CD14-positive monocyte (primary cell): ENCODE measurements at regions not wholly inside any gene's neighbourhood (a gene's known extent, or its start where the extent isn't known, plus 50 kb on each side); places are given as distances from the start of the nearest gene placed in this dataset.

Source experiments
- DNase-seq, 3 donors: peaks; one replicate each; pipeline ENCODE4 v3.0.0-alpha.2; 2011 to 2022
- H2AFZ ChIP-seq: 2 replicates; pipeline ENCODE4 v1.6.0; 2012; ENCODE audit warnings: mild to moderate bottlenecking, low read depth, low read length, inconsistent platforms; ENCODE audit not compliant: insufficient read depth, poor library complexity, severe bottlenecking
- H3K27ac ChIP-seq, 2 donors: 1 replicate in 1 of 2; 2 replicates in 1 of 2; pipeline ENCODE4 v1.5.1; 2012 to 2013; ENCODE audit warnings: low read length in 2 of 2, control low read depth in 1 of 2, inconsistent platforms in 1 of 2, low read depth in 1 of 2, mild to moderate bottlenecking in 1 of 2
- H3K27me3 ChIP-seq, 2 donors: one replicate each; pipeline versions ENCODE4 v1.6.0 to v1.6.1; 2011 to 2013; ENCODE audit warnings: low read length in 2 of 2; ENCODE audit not compliant: control insufficient read depth in 2 of 2, insufficient read depth in 2 of 2
- H3K36me3 ChIP-seq, 2 donors: replicated peaks in 1 of 2; 1 replicate in 1 of 2; 2 replicates in 1 of 2; pipeline versions ENCODE4 v1.5.1 to v1.6.1; 2012 to 2013; ENCODE audit warnings: low read length in 2 of 2, control low read depth in 1 of 2, inconsistent platforms in 1 of 2, mild to moderate bottlenecking in 1 of 2; ENCODE audit not compliant: insufficient read depth in 2 of 2, control insufficient read depth in 1 of 2
- H3K4me1 ChIP-seq, 2 donors: 1 replicate in 1 of 2; 2 replicates in 1 of 2; pipeline versions ENCODE4 v1.5.1 to v1.6.1; 2012 to 2013; ENCODE audit warnings: low read length in 2 of 2, control low read depth in 1 of 2, inconsistent platforms in 1 of 2, mild to moderate bottlenecking in 1 of 2, moderate library complexity in 1 of 2; ENCODE audit not compliant: insufficient read depth in 2 of 2, control insufficient read depth in 1 of 2
- H3K4me2 ChIP-seq: replicated peaks from 2 replicates; pipeline ENCODE3; 2012; ENCODE audit warnings: low read length, moderate library complexity, mild to moderate bottlenecking; ENCODE audit not compliant: poor library complexity, severe bottlenecking; ENCODE audit errors: extremely low read depth
- H3K4me3 ChIP-seq, 3 experiments: fragments of 200-600 bp in 1 of 3; sonication (generic) in 1 of 3; replicated peaks in 1 of 3; 1 replicate in 2 of 3; 2 replicates in 1 of 3; pipeline ENCODE4 v1.5.1; 2011 to 2013; ENCODE audit warnings: low read length in 3 of 3, mild to moderate bottlenecking in 3 of 3, control low read depth in 2 of 3, low read depth in 2 of 3, inconsistent platforms in 1 of 3, moderate library complexity in 1 of 3
- H3K79me2 ChIP-seq: 2 replicates; pipeline ENCODE4 v1.6.0; 2012; ENCODE audit warnings: mild to moderate bottlenecking, control low read depth, inconsistent platforms, low read length, moderate library complexity; ENCODE audit not compliant: insufficient read depth
- H3K9ac ChIP-seq: 2 replicates; pipeline ENCODE4 v1.6.0; 2017; ENCODE audit warnings: low read length, mild to moderate bottlenecking; ENCODE audit not compliant: insufficient read depth, poor library complexity, severe bottlenecking
- H3K9me3 ChIP-seq, 2 donors: replicated peaks in 1 of 2; 1 replicate in 1 of 2; 2 replicates in 1 of 2; pipeline versions ENCODE4 v1.5.1 to v1.6.1; 2012 to 2013; ENCODE audit warnings: low read length in 2 of 2, control low read depth in 1 of 2; ENCODE audit not compliant: control insufficient read depth in 1 of 2, insufficient read depth in 1 of 2
- H4K20me1 ChIP-seq: 2 replicates; pipeline ENCODE4 v1.6.0; 2012; ENCODE audit warnings: mild to moderate bottlenecking, low read length, control low read depth, moderate library complexity; ENCODE audit not compliant: insufficient read depth
- H3K27ac Mint-ChIP-seq, 7 donors: one replicate each; pipeline ENCODE4 v1.8.0; 2020; ENCODE audit warnings: mild to moderate bottlenecking in 7 of 7, mixed read lengths in 7 of 7, moderate library complexity in 6 of 7, inconsistent platforms in 2 of 7
- H3K27me3 Mint-ChIP-seq, 3 donors: one replicate each; pipeline ENCODE4 v1.8.0; 2021 to 2022; ENCODE audit warnings: low read depth in 3 of 3, mild to moderate bottlenecking in 3 of 3, mixed read lengths in 3 of 3, moderate library complexity in 3 of 3, inconsistent platforms in 1 of 3
- H3K36me3 Mint-ChIP-seq, 2 donors: one replicate each; pipeline ENCODE4 v1.8.0; 2020; ENCODE audit warnings: mixed read lengths in 2 of 2, inconsistent platforms in 1 of 2, mild to moderate bottlenecking in 1 of 2
- H3K4me1 Mint-ChIP-seq: one replicate; pipeline ENCODE4 v1.8.0; 2020; ENCODE audit warnings: mild to moderate bottlenecking, mixed read lengths
- H3K4me3 Mint-ChIP-seq, 2 donors: one replicate each; pipeline ENCODE4 v1.8.0; 2020; ENCODE audit warnings: mild to moderate bottlenecking in 2 of 2, mixed read lengths in 2 of 2, moderate library complexity in 1 of 2
- H3K9me3 Mint-ChIP-seq, 7 donors: one replicate each; pipeline ENCODE4 v1.8.0; 2020 to 2022; ENCODE audit warnings: mixed read lengths in 7 of 7, mild to moderate bottlenecking in 6 of 7, moderate library complexity in 6 of 7, inconsistent platforms in 2 of 7
- CTCF ChIP-seq: fragments of 200-600 bp; IDR thresholded peaks from one replicate; pipeline ENCODE4 v1.8.0; 2022; ENCODE audit warnings: antibody characterized with exemption, mild to moderate bottlenecking
- WGBS: methylation state at CpG from one replicate; pipeline ENCODE4 v1.1.5; 2013; ENCODE audit warnings: missing lambda C conversion rate; ENCODE audit not compliant: insufficient coverage; 5-methylcytosine and 5-hydroxymethylcytosine counted together
- intact Hi-C, 2 donors: fragments of 100-400 bp; cut with micrococcal nuclease; formaldehyde crosslinking; loops; one replicate each; pipeline versions ENCODE4 v1.15.0 to v1.15.1; 2023

DNA sequence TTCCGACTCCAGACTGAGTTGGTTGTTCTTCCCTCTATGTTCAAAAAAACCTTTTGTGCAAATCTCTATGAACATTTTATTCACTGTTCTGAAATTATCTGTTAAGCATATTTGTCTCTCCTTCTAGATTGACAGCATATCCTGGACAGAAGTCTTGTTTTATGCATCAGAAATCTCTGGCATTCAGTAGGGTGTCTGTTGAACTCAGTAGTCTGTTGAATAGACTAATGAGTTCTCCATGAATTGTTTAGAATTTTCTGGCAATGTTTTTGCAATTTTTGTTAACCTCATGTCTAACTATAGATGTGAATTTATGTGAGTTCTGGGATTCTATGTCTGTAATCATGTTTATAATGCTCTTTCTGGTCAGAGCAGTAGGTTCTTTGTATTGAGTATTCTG lies 222.5 kb upstream of the KCNMB2 start:
- H3K36me3 ChIP-seq, result no peaks in the 10 kb centered on the region
- Mint-ChIP-seq H3K4me3 (no peak overlapping the region), H3K9me3 (peaks cover 0 to 6% (median 0%) of the 10 kb centered on the region in 7 donors), H3K27ac (no peak overlapping the region), H3K27me3 (peaks cover 0 to 3% (median 0%) of the 10 kb centered on the region in 3 donors), H3K36me3 (no peaks in the 10 kb centered on the region), H3K4me1 (no peaks in the 10 kb centered on the region)
- no peaks in the 10 kb centered on the region for H3K9me3 ChIP-seq
- no peak overlapping the region for H2AFZ ChIP-seq
- TF ChIP-seq CTCF, result no peak
- no peaks in the 10 kb centered on the region for H3K27me3 ChIP-seq
- H3K27ac ChIP-seq, result no peak overlapping the region
- H3K79me2 ChIP-seq, result no peaks in the 10 kb centered on the region
- no CpG with 5 or more reads among the region's 1 CpG for WGBS
- DNase-seq, result no peak
- H3K4me1 ChIP-seq, result no peaks in the 10 kb centered on the region
- no peak overlapping the region for H3K4me2 ChIP-seq
- H3K9ac ChIP-seq, result no peak overlapping the region
- intact Hi-C loops, result no loop called here
- no peaks in the 10 kb centered on the region for H4K20me1 ChIP-seq
- no peak overlapping the region for H3K4me3 ChIP-seq

DNA sequence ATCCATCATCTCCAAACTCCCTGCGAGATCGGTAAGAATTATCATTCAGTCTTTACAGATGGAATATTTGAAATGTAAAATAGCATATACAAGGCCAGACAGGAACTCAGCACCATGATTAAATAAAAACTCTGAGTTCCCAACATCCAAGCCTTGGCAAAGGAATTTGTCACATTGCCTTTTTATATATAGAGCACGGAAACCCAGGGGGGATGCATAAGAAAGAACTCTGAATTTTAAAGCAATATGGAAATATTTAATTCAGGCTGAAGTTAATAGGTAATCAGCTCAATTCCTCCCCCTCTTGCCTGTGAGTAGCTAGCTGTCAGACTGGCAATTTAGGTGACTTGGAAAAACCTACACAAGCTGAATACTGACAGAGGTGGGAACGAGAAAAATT lies 217.9 kb upstream of the KCNMB2 start:
- no peak overlapping the region for H2AFZ ChIP-seq
- H3K4me1 ChIP-seq, result no peaks in the 10 kb centered on the region
- H3K4me2 ChIP-seq, result no peak overlapping the region
- TF ChIP-seq CTCF, result no peak
- no peak overlapping the region for H3K4me3 ChIP-seq
- H3K27ac ChIP-seq, result no peak overlapping the region
- no peaks in the 10 kb centered on the region for H3K36me3 ChIP-seq
- intact Hi-C loops, result no loop called here
- Mint-ChIP-seq H3K4me1 (no peaks in the 10 kb centered on the region), H3K9me3 (peaks cover 0 to 6% (median 0%) of the 10 kb centered on the region in 7 donors), H3K27ac (no peak overlapping the region), H3K36me3 (no peaks in the 10 kb centered on the region), H3K27me3 (no peaks in the 10 kb centered on the region), H3K4me3 (no peak overlapping the region)
- no peak for DNase-seq
- 100% methylated on average over 1 of the region's 4 CpGs for WGBS
- H3K9me3 ChIP-seq, result no peaks in the 10 kb centered on the region
- no peak overlapping the region for H3K9ac ChIP-seq
- no peaks in the 10 kb centered on the region for H3K27me3 ChIP-seq
- H4K20me1 ChIP-seq, result no peaks in the 10 kb centered on the region
- H3K79me2 ChIP-seq, result no peaks in the 10 kb centered on the region
